H1 (cell line): ENCODE measurements at regions not wholly inside any gene's neighbourhood (a gene's known extent, or its start where the extent isn't known, plus 50 kb on each side); places are given as distances from the start of the nearest gene placed in this dataset.

ENCODE experiments used
- CTCF ChIA-PET: fragments of 300-600 bp; sonication (Branson Sonifier 250); formaldehyde crosslinking; loops from one replicate; lab custom pipeline; 2021; ENCODE audit not compliant: partially characterized antibody; lab: Charles Lee
- POLR2A ChIA-PET: fragments of 300-600 bp; sonication (Branson Sonifier 250); formaldehyde crosslinking; loops from one replicate; lab custom pipeline; 2021; ENCODE audit warnings: inconsistent platforms; ENCODE audit not compliant: partially characterized antibody; lab: Charles Lee
- DNase-seq, 2 experiments: peaks; one replicate each; pipeline versions ENCODE4 v3.0.0 to v3.0.0-alpha.2; 2010 to 2022; ENCODE audit warnings: low spot score in 2 of 2, low read depth in 1 of 2, mixed read lengths in 1 of 2
- FAIRE-seq: peaks from 2 replicates; lab custom pipeline; 2011; peaks lifted over from hg19 to GRCh38; lab: Jason Lieb, UNC
- H2AFZ ChIP-seq: 2 replicates; pipeline ENCODE4 v1.8.1; 2012; ENCODE audit warnings: low read length, inconsistent platforms
- H2AK5ac ChIP-seq: 2 replicates; pipeline ENCODE4 v1.6.1; 2013; ENCODE audit warnings: low read depth, low read length
- H2BK120ac ChIP-seq: replicated peaks from 2 replicates; pipeline ENCODE3; 2013; ENCODE audit warnings: low read depth, low read length, inconsistent platforms
- H2BK12ac ChIP-seq: 2 replicates; pipeline ENCODE4 v1.6.1; 2013; ENCODE audit warnings: low read depth, low read length
- H2BK15ac ChIP-seq: 2 replicates; pipeline ENCODE4 v1.6.1; 2013; ENCODE audit warnings: low read length
- H2BK20ac ChIP-seq: 2 replicates; pipeline ENCODE4 v1.6.1; 2013; ENCODE audit warnings: low read length
- H2BK5ac ChIP-seq: 2 replicates; pipeline ENCODE4 v1.6.1; 2013; ENCODE audit warnings: low read depth, low read length
- H3K14ac ChIP-seq: 2 replicates; pipeline ENCODE4 v1.6.1; 2013; ENCODE audit warnings: inconsistent platforms; ENCODE audit not compliant: insufficient read length
- H3K18ac ChIP-seq: 2 replicates; pipeline ENCODE4 v1.6.1; 2013; ENCODE audit warnings: low read length; ENCODE audit errors: extremely low read depth
- H3K23ac ChIP-seq: 2 replicates; pipeline ENCODE4 v1.6.1; 2013; ENCODE audit warnings: inconsistent platforms; ENCODE audit not compliant: insufficient read length
- H3K23me2 ChIP-seq: 2 replicates; pipeline ENCODE4 v1.6.1; 2013; ENCODE audit warnings: low read depth, low read length
- H3K27ac ChIP-seq: 2 replicates; pipeline ENCODE4 v1.6.1; 2011; ENCODE audit warnings: low read depth, low read length, inconsistent platforms
- H3K27me3 ChIP-seq, 4 experiments: replicated peaks in 1 of 4; 1 replicate in 1 of 4; 2 replicates in 3 of 4; pipeline versions ENCODE4 v1.6.1 to v1.8.1; 2011 to 2013; ENCODE audit warnings: low read length in 3 of 4, mild to moderate bottlenecking in 3 of 4, inconsistent platforms in 2 of 4, mixed read lengths in 2 of 4, moderate library complexity in 1 of 4; ENCODE audit not compliant: control insufficient read depth in 3 of 4, insufficient read depth in 3 of 4; ENCODE audit errors: extremely low read depth in 1 of 4
- H3K36me3 ChIP-seq, 4 experiments: 2 replicates each; pipeline versions ENCODE4 v1.6.1 to v1.8.1; 2011 to 2013; ENCODE audit warnings: mild to moderate bottlenecking in 4 of 4, low read length in 3 of 4, moderate library complexity in 2 of 4, control low read depth in 1 of 4, inconsistent platforms in 1 of 4; ENCODE audit not compliant: insufficient read depth in 4 of 4, control insufficient read depth in 2 of 4
- H3K4ac ChIP-seq: replicated peaks from 2 replicates; pipeline ENCODE3; 2013; ENCODE audit warnings: low read length, low read depth, mixed read lengths, inconsistent platforms; ENCODE audit not compliant: insufficient read length
- H3K4me1 ChIP-seq, 4 experiments: replicated peaks in 1 of 4; 1 replicate in 1 of 4; 2 replicates in 3 of 4; pipeline versions ENCODE4 v1.6.1 to v1.8.1; 2011 to 2013; ENCODE audit warnings: low read length in 3 of 4, inconsistent platforms in 2 of 4, mixed read lengths in 1 of 4; ENCODE audit not compliant: insufficient read depth in 4 of 4, control insufficient read depth in 3 of 4
- H3K4me2 ChIP-seq, 2 experiments: 2 replicates each; pipeline versions ENCODE4 v1.6.1 to v1.8.1; 2011 to 2013; ENCODE audit warnings: low read depth in 2 of 2, low read length in 2 of 2, control low read depth in 1 of 2, inconsistent platforms in 1 of 2, mild to moderate bottlenecking in 1 of 2; ENCODE audit not compliant: insufficient read depth in 1 of 2
- H3K4me3 ChIP-seq, 4 experiments: fragments of 200-600, 300-600 bp in 1 of 4; sonication (generic), shearing (Covaris generic), sonication (Bioruptor Twin) in 1 of 4; 2 replicates each; pipeline versions ENCODE4 v1.5.1 to v1.8.1; 2011 to 2016; ENCODE audit warnings: low read length in 4 of 4, low read depth in 3 of 4, control low read depth in 2 of 4, inconsistent platforms in 2 of 4, mild to moderate bottlenecking in 2 of 4, mixed read lengths in 1 of 4, moderate library complexity in 1 of 4; ENCODE audit not compliant: insufficient read depth in 2 of 4; ENCODE audit errors: extremely low read depth in 1 of 4
- H3K56ac ChIP-seq: replicated peaks from 2 replicates; pipeline ENCODE3; 2013; ENCODE audit warnings: low read depth, mild to moderate bottlenecking, mixed read lengths, low read length, inconsistent platforms; ENCODE audit not compliant: insufficient read length
- H3K79me1 ChIP-seq: 2 replicates; pipeline ENCODE4 v1.6.1; 2013; ENCODE audit warnings: low read depth, low read length, control low read depth
- H3K79me2 ChIP-seq, 2 experiments: 2 replicates each; pipeline versions ENCODE4 v1.6.1 to v1.8.1; 2012 to 2013; ENCODE audit warnings: low read length in 2 of 2, mild to moderate bottlenecking in 2 of 2, inconsistent platforms in 1 of 2; ENCODE audit not compliant: insufficient read depth in 2 of 2, control insufficient read depth in 1 of 2
- H3K9ac ChIP-seq, 4 experiments: replicated peaks in 1 of 4; 1 replicate in 1 of 4; 2 replicates in 3 of 4; pipeline versions ENCODE4 v1.6.1 to v1.8.1; 2011 to 2013; ENCODE audit warnings: low read depth in 3 of 4, low read length in 3 of 4, control low read depth in 2 of 4, mild to moderate bottlenecking in 2 of 4, moderate library complexity in 2 of 4, inconsistent platforms in 1 of 4; ENCODE audit errors: extremely low read depth in 1 of 4
- H3K9me3 ChIP-seq, 2 experiments: 2 replicates each; pipeline versions ENCODE4 v1.6.1 to v1.8.1; 2012 to 2013; ENCODE audit warnings: mild to moderate bottlenecking in 2 of 2, moderate library complexity in 2 of 2, control low read depth in 1 of 2, inconsistent platforms in 1 of 2, low read depth in 1 of 2, low read length in 1 of 2, mixed read lengths in 1 of 2; ENCODE audit not compliant: insufficient read depth in 2 of 2
- H4K20me1 ChIP-seq, 2 experiments: replicated peaks in 1 of 2; 2 replicates each; pipeline versions ENCODE3 to v1.8.1; 2011 to 2013; ENCODE audit warnings: inconsistent platforms in 2 of 2, low read length in 2 of 2, mild to moderate bottlenecking in 1 of 2; ENCODE audit not compliant: insufficient read depth in 2 of 2, control insufficient read depth in 1 of 2
- H4K5ac ChIP-seq: 2 replicates; pipeline ENCODE4 v1.6.1; 2013; ENCODE audit warnings: low read length, low read depth, mixed read lengths, inconsistent platforms; ENCODE audit not compliant: insufficient read length
- H4K8ac ChIP-seq: 2 replicates; pipeline ENCODE4 v1.8.0; 2013; ENCODE audit warnings: mild to moderate bottlenecking, moderate library complexity, low read length, inconsistent platforms; ENCODE audit not compliant: insufficient read depth; ENCODE audit errors: extremely low read depth
- H4K91ac ChIP-seq: replicated peaks from 2 replicates; pipeline ENCODE3; 2013; ENCODE audit warnings: low read length, mixed read lengths, inconsistent platforms; ENCODE audit not compliant: insufficient read length
- ASH2L ChIP-seq: fragments of 200-600, 300-600 bp; sonication (generic); IDR thresholded peaks from one replicate; pipeline ENCODE4 v1.7.1; 2017; ENCODE audit warnings: low read length
- BRCA1 ChIP-seq: IDR thresholded peaks from 2 replicates; pipeline ENCODE4 v1.6.1; 2012; ENCODE audit warnings: low read depth, low read length, improper control_type of control experiment
- CHD1 ChIP-seq: IDR thresholded peaks from 2 replicates; pipeline ENCODE4 v1.6.1; 2012; ENCODE audit warnings: low read depth, low read length, improper control_type of control experiment
- EGR1 ChIP-seq: IDR thresholded peaks from 2 replicates; pipeline ENCODE4 v1.6.1; 2011; ENCODE audit warnings: low read depth, low read length, borderline replicate concordance
- JUND ChIP-seq: IDR thresholded peaks from 2 replicates; pipeline ENCODE4 v1.6.1; 2011; ENCODE audit warnings: mild to moderate bottlenecking, improper control_type of control experiment, low read length
- KDM4A ChIP-seq: IDR thresholded peaks from one replicate; pipeline ENCODE4 v1.7.1; 2012; ENCODE audit warnings: low read depth, mild to moderate bottlenecking, moderate library complexity, low read length, inconsistent platforms; ENCODE audit not compliant: severe bottlenecking
- KDM5A ChIP-seq: fragments of 200-600 bp; IDR thresholded peaks from 2 replicates; pipeline ENCODE4 v1.7.1; 2012; ENCODE audit warnings: mild to moderate bottlenecking, low read length, inconsistent platforms, mixed read lengths
- MAFK ChIP-seq: IDR thresholded peaks from 2 replicates; pipeline ENCODE4 v1.6.1; 2012; ENCODE audit warnings: low read depth, mild to moderate bottlenecking, improper control_type of control experiment, low read length
- POLR2A ChIP-seq, 2 experiments: IDR thresholded peaks; 1 replicate in 1 of 2; 2 replicates in 1 of 2; pipeline ENCODE4 v1.6.1; 2011; ENCODE audit warnings: low read depth in 2 of 2, low read length in 2 of 2, mild to moderate bottlenecking in 2 of 2; ENCODE audit errors: control extremely low read depth in 1 of 2
- SIX5 ChIP-seq: IDR thresholded peaks from 2 replicates; pipeline ENCODE4 v1.6.1; 2011; ENCODE audit warnings: mild to moderate bottlenecking, low read depth, low read length
- TCF12 ChIP-seq: IDR thresholded peaks from 2 replicates; pipeline ENCODE4 v1.6.1; 2011; ENCODE audit warnings: low read depth, mild to moderate bottlenecking, low read length
- WGBS, 2 experiments: shearing (Covaris generic) in 1 of 2; methylation state at CpG; one replicate each; pipeline versions ENCODE4 v1.1.6 to v1.1.7; 2013 to 2015; ENCODE audit warnings: low lambda C conversion rate in 2 of 2, mixed read lengths in 2 of 2, inconsistent platforms in 1 of 2, low coverage in 1 of 2, missing lambda C conversion rate in 1 of 2; ENCODE audit not compliant: insufficient replicate concordance in 2 of 2, insufficient coverage in 1 of 2, insufficient read length in 1 of 2; ENCODE audit errors: extremely low coverage in 1 of 2, missing lambda C conversion rate in 1 of 2; 5-methylcytosine and 5-hydroxymethylcytosine counted together
- TF ChIP-seq, protein P1 (sequence below): IDR thresholded peaks from 2 replicates; pipeline ENCODE4 v1.6.1; 2012; ENCODE audit warnings: inconsistent platforms

DNA sequence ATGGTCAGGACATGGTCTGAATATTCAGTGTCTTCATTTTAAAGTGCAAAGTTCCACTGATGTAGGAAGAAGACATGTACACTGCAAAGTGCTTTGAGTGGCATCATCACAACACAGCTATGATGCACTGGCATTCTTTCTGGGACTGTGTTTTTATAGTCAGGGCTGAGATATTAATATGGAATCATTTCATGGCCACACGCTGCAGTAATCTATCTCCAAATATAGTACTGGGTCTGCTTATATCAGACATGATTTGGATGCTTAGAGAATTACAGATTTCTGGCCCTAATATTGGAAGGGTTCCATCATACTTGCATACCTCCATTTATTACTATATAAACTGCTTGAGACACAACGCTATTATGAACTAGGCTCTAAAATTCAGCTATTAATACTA is 1170.9 kb downstream of the NLGN4X start:
- Histone ChIP-seq H3K79me1 (no peaks in the 10 kb centered on the region), H3K4me2 (no peak overlapping the region), H2BK12ac (no peak overlapping the region), H3K9me3 (no peaks in the 10 kb centered on the region), H4K20me1 (no peaks in the 10 kb centered on the region), H4K5ac (no peak overlapping the region), H3K4me1 (no peaks in the 10 kb centered on the region), H3K36me3 (no peaks in the 10 kb centered on the region), H3K4me3 (no peak overlapping the region), H2BK20ac (no peak overlapping the region), H3K4ac (no peak overlapping the region), H2AFZ (no peak overlapping the region; the same call in 1 of the 2 replicates), H3K18ac (no peak overlapping the region), H2BK120ac (no peak overlapping the region), H3K79me2 (no peaks in the 10 kb centered on the region), H2BK5ac (no peak overlapping the region), H3K14ac (no peak overlapping the region), H2AK5ac (no peak overlapping the region), H3K23ac (no peak overlapping the region), H3K27ac (no peak overlapping the region), H3K23me2 (no peaks in the 10 kb centered on the region), H3K27me3 (no peaks in the 10 kb centered on the region), H2BK15ac (no peak overlapping the region), H4K8ac (no peak overlapping the region), H3K56ac (no peak overlapping the region), H3K9ac (no peak overlapping the region), H4K91ac (no peak overlapping the region)
- WGBS, 2 experiments: 90% methylated on average over 2 of the region's 2 CpGs; no CpG with 5 or more reads in 1 of the 2 experiments
- TF ChIP-seq EGR1 (no peak), ASH2L (no peak), TCF12 (no peak), KDM5A (no peak), SIX5 (no peak), POLR2A (IDR thresholded peaks at IDR 0.05; ENCODE audit: control extremely low read depth in 1 of 2, low read depth in 2 of 2, low read length in 2 of 2) (no peak), CHD1 (no peak), MAFK (no peak), BRCA1 (no peak), KDM4A (no peak), JUND (no peak)
- TF ChIP-seq, protein P1, sequence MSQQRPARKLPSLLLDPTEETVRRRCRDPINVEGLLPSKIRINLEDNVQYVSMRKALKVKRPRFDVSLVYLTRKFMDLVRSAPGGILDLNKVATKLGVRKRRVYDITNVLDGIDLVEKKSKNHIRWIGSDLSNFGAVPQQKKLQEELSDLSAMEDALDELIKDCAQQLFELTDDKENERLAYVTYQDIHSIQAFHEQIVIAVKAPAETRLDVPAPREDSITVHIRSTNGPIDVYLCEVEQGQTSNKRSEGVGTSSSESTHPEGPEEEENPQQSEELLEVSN: no peak
- CTCF ChIA-PET: no interaction called here
- FAIRE-seq: no peak
- POLR2A ChIA-PET: no interaction called here
- DNase-seq: no peak
